CD4-positive, CD25-positive, alpha-beta regulatory T cell (primary cell): ENCODE measurements at regions not wholly inside any gene's neighbourhood (a gene's known extent, or its start where the extent isn't known, plus 50 kb on each side); places are given as distances from the start of the nearest gene placed in this dataset.
"Not testable (repeated sequence)": the region's sequence is repeated elsewhere in the genome, so short reads cannot be mapped to it uniquely, and the experiment has no call there.

Source experiments
- ATAC-seq, 2 donors: fragments of 150-1000 bp; cut with Tn5 transposase; one replicate each; pipeline ENCODE4 v1.10.0; 2021; ENCODE audit warnings: low read depth in 2 of 2, moderate number of reproducible peaks in 2 of 2, moderate library complexity in 1 of 2
- DNase-seq, 3 donors: peaks; one replicate each; pipeline versions ENCODE4 v3.0.0 to v3.0.0-alpha.2; 2012 to 2022; ENCODE audit warnings: mixed read lengths in 1 of 3
- H3K27ac ChIP-seq: one replicate; pipeline ENCODE4 v1.7.0; 2013; ENCODE audit warnings: mild to moderate bottlenecking, low read length; ENCODE audit not compliant: insufficient read depth, poor library complexity, severe bottlenecking
- H3K27me3 ChIP-seq: one replicate; pipeline ENCODE4 v1.7.0; 2013; ENCODE audit warnings: low read length; ENCODE audit not compliant: control insufficient read depth, insufficient read depth
- H3K36me3 ChIP-seq: one replicate; pipeline ENCODE4 v1.7.0; 2013; ENCODE audit warnings: mild to moderate bottlenecking, low read length, moderate library complexity; ENCODE audit not compliant: control insufficient read depth, insufficient read depth
- H3K4me1 ChIP-seq: 2 replicates; pipeline ENCODE4 v1.7.0; 2013; ENCODE audit warnings: mild to moderate bottlenecking, low read length; ENCODE audit not compliant: insufficient read depth, control insufficient read depth, poor library complexity, severe bottlenecking
- H3K4me3 ChIP-seq: one replicate; pipeline ENCODE4 v1.7.0; 2013; ENCODE audit warnings: low read depth, mild to moderate bottlenecking, low read length, moderate library complexity
- H3K9me3 ChIP-seq, 2 experiments: 1 replicate in 1 of 2; 2 replicates in 1 of 2; pipeline ENCODE4 v1.7.0; 2013; ENCODE audit warnings: low read length in 2 of 2, mild to moderate bottlenecking in 1 of 2, moderate library complexity in 1 of 2; ENCODE audit not compliant: control insufficient read depth in 2 of 2
- H3K27ac Mint-ChIP-seq, 3 donors: one replicate each; pipeline ENCODE4 v1.8.0; 2020 to 2022; ENCODE audit warnings: mild to moderate bottlenecking in 3 of 3, mixed read lengths in 3 of 3, moderate library complexity in 2 of 3
- H3K27me3 Mint-ChIP-seq: one replicate; pipeline ENCODE4 v1.8.0; 2022; ENCODE audit warnings: mild to moderate bottlenecking, mixed read lengths
- H3K36me3 Mint-ChIP-seq: one replicate; pipeline ENCODE4 v1.8.0; 2020; ENCODE audit warnings: mixed read lengths
- H3K4me1 Mint-ChIP-seq, 4 donors: one replicate each; pipeline ENCODE4 v1.8.0; 2020 to 2022; ENCODE audit warnings: mixed read lengths in 4 of 4, mild to moderate bottlenecking in 1 of 4
- H3K4me3 Mint-ChIP-seq, 4 donors: one replicate each; pipeline ENCODE4 v1.8.0; 2020 to 2022; ENCODE audit warnings: mild to moderate bottlenecking in 4 of 4, mixed read lengths in 4 of 4, moderate library complexity in 3 of 4
- H3K9me3 Mint-ChIP-seq, 7 donors: one replicate each; pipeline ENCODE4 v1.8.0; 2020 to 2022; ENCODE audit warnings: mixed read lengths in 7 of 7, mild to moderate bottlenecking in 3 of 7, moderate library complexity in 2 of 7

DNA sequence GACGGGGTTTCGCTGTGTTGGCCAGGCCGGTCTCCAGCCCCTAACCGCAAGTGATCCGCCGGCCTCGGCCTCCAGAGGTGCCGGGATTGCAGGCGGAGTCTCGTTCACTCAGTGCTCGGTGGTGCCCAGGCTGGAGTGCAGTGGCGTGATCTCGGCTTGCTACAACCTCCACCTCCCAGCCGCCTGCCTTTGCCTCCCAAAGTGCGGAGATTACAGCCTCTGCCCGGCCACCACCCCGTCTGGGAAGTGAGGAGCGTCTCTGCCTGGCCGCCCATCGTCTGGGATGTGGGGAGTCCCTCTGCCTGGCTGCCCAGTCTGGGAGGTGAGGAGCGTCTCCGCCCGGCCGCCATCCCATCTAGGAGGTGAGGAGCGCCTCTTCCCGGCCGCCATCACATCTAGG lies 68.3 kb upstream of the ALDH1B1 start:
- not testable (repeated sequence) for H3K36me3 ChIP-seq, H3K27ac Mint-ChIP-seq, ATAC-seq, H3K4me3 Mint-ChIP-seq, H3K9me3 Mint-ChIP-seq, H3K27ac ChIP-seq, H3K36me3 Mint-ChIP-seq, H3K4me1 Mint-ChIP-seq, H3K4me3 ChIP-seq, DNase-seq, H3K4me1 ChIP-seq, H3K27me3 Mint-ChIP-seq, H3K9me3 ChIP-seq, H3K27me3 ChIP-seq

GRCh38 chr9:38322937-38323336 lies 69.6 kb upstream of the ALDH1B1 start:
- ATAC-seq (no peak), DNase-seq (no peak)
- no peak overlapping the region for H3K4me3 Mint-ChIP-seq
- H3K36me3 Mint-ChIP-seq = no peaks in the 10 kb centered on the region
- no peak overlapping the region for H3K27ac Mint-ChIP-seq
- no peak overlapping the region for H3K27ac ChIP-seq
- H3K36me3 ChIP-seq = no peaks in the 10 kb centered on the region
- no peaks in the 10 kb centered on the region for H3K4me1 ChIP-seq
- H3K27me3 ChIP-seq = peaks cover 3% of the 10 kb centered on the region
- peaks cover 4 to 13% (median 7%) of the 10 kb centered on the region in 4 donors for H3K4me1 Mint-ChIP-seq
- H3K9me3 Mint-ChIP-seq = peaks cover 0 to 4% (median 3%) of the 10 kb centered on the region in 7 donors
- no peaks in the 10 kb centered on the region for H3K27me3 Mint-ChIP-seq
- H3K9me3 ChIP-seq = no peaks in the 10 kb centered on the region
- no peak overlapping the region for H3K4me3 ChIP-seq

- H3K27ac ChIP-seq = no peak overlapping the region
- no peaks in the 10 kb centered on the region for H3K9me3 ChIP-seq
- H3K4me1 ChIP-seq = no peaks in the 10 kb centered on the region
- H3K36me3 ChIP-seq = no peaks in the 10 kb centered on the region
- Mint-ChIP-seq H3K9me3 (peaks cover 0 to 4% (median 3%) of the 10 kb centered on the region in 7 donors), H3K36me3 (no peaks in the 10 kb centered on the region), H3K4me3 (no peak overlapping the region), H3K27me3 (no peaks in the 10 kb centered on the region), H3K4me1 (peaks cover 4 to 13% (median 7%) of the 10 kb centered on the region in 4 donors), H3K27ac (no peak overlapping the region)
- peaks cover 3% of the 10 kb centered on the region for H3K27me3 ChIP-seq
- DNase-seq (no peak), ATAC-seq (no peak)
- no peak overlapping the region for H3K4me3 ChIP-seq
Measured at GRCh38 chr9:38319496-38320173, 72.9 kb upstream of the ALDH1B1 start.

GRCh38 chr9:38318759-38319495 lies 73.6 kb upstream of the ALDH1B1 start:
- no peaks in the 10 kb centered on the region for H3K36me3 ChIP-seq
- no peak overlapping the region for H3K4me3 ChIP-seq
- peaks cover 0 to 4% (median 3%) of the 10 kb centered on the region in 7 donors for H3K9me3 Mint-ChIP-seq
- H3K4me1 Mint-ChIP-seq = peaks cover 4 to 13% (median 7%) of the 10 kb centered on the region in 4 donors
- H3K27me3 Mint-ChIP-seq = no peaks in the 10 kb centered on the region
- peak in 2 of 3 donors; percentile 1 to 47 for DNase-seq
- peak in 1 of 2 donors; percentile 42 for ATAC-seq
- no peak overlapping the region for H3K27ac ChIP-seq
- peaks cover 3% of the 10 kb centered on the region for H3K27me3 ChIP-seq
- H3K9me3 ChIP-seq = no peaks in the 10 kb centered on the region
- peak overlapping the region in 2 of 4 donors; percentile 6 to 68 for H3K4me3 Mint-ChIP-seq
- no peaks in the 10 kb centered on the region for H3K4me1 ChIP-seq
- H3K27ac Mint-ChIP-seq = peak overlapping the region in 1 of 3 donors; percentile 79
- no peaks in the 10 kb centered on the region for H3K36me3 Mint-ChIP-seq

- no peaks in the 10 kb centered on the region for H3K4me1 ChIP-seq
- Mint-ChIP-seq H3K4me1 (peaks cover 4 to 13% (median 6%) of the 10 kb centered on the region in 4 donors), H3K9me3 (peaks cover 0 to under 1% (median 0%) of the 10 kb centered on the region in 7 donors)
Measured at GRCh38 chr9:38316166-38316780, 76.2 kb upstream of the ALDH1B1 start.

GRCh38 chr9:38315085-38315595 lies 77.4 kb upstream of the ALDH1B1 start:
- Mint-ChIP-seq H3K9me3 (no peaks in the 10 kb centered on the region), H3K36me3 (no peaks in the 10 kb centered on the region), H3K4me3 (no peak overlapping the region), H3K27ac (no peak overlapping the region), H3K27me3 (peaks cover 5% of the 10 kb centered on the region), H3K4me1 (peaks cover 4 to 13% (median 6%) of the 10 kb centered on the region in 4 donors)
- H3K9me3 ChIP-seq = no peaks in the 10 kb centered on the region
- no peaks in the 10 kb centered on the region for H3K4me1 ChIP-seq
- DNase-seq = no peak
- peaks cover 3% of the 10 kb centered on the region for H3K27me3 ChIP-seq
- H3K36me3 ChIP-seq = no peaks in the 10 kb centered on the region
- H3K4me3 ChIP-seq = no peak overlapping the region
- no peak overlapping the region for H3K27ac ChIP-seq
- ATAC-seq = no peak

More at GRCh38 chr9:38316166-38316780, 76.2 kb upstream of the ALDH1B1 start:
- no peak for ATAC-seq
- H3K4me3 Mint-ChIP-seq = no peak overlapping the region
- Histone ChIP-seq H3K36me3 (no peaks in the 10 kb centered on the region), H3K27ac (no peak overlapping the region), H3K9me3 (no peaks in the 10 kb centered on the region), H3K27me3 (peaks cover 3% of the 10 kb centered on the region), H3K4me3 (no peak overlapping the region)
- no peak for DNase-seq
- no peak overlapping the region for H3K27ac Mint-ChIP-seq
- no peaks in the 10 kb centered on the region for H3K36me3 Mint-ChIP-seq
- no peaks in the 10 kb centered on the region for H3K27me3 Mint-ChIP-seq

GRCh38 chr9:38313421-38313820 lies 79.1 kb upstream of the ALDH1B1 start:
- H3K9me3 ChIP-seq = no peaks in the 10 kb centered on the region
- H3K27me3 ChIP-seq = no peaks in the 10 kb centered on the region
- H3K27ac Mint-ChIP-seq = no peak overlapping the region
- H3K4me1 Mint-ChIP-seq = peaks cover 0 to 2% (median under 1%) of the 10 kb centered on the region in 4 donors
- no peaks in the 10 kb centered on the region for H3K9me3 Mint-ChIP-seq
- no peaks in the 10 kb centered on the region for H3K36me3 ChIP-seq
- H3K4me3 Mint-ChIP-seq = no peak overlapping the region
- H3K4me3 ChIP-seq = no peak overlapping the region
- no peak overlapping the region for H3K27ac ChIP-seq
- no peaks in the 10 kb centered on the region for H3K36me3 Mint-ChIP-seq
- H3K4me1 ChIP-seq = no peaks in the 10 kb centered on the region
- ATAC-seq (no peak), DNase-seq (no peak)
- H3K27me3 Mint-ChIP-seq = peaks cover 5% of the 10 kb centered on the region
